ENCODE measurements at regions not wholly inside any gene's neighbourhood (a gene's known extent, or its start where the extent isn't known, plus 50 kb on each side); places are given as distances from the start of the nearest gene placed in this dataset.
A peak's percentile ranks its signal among the peaks of the same experiment; 100 is the strongest.

DNA sequence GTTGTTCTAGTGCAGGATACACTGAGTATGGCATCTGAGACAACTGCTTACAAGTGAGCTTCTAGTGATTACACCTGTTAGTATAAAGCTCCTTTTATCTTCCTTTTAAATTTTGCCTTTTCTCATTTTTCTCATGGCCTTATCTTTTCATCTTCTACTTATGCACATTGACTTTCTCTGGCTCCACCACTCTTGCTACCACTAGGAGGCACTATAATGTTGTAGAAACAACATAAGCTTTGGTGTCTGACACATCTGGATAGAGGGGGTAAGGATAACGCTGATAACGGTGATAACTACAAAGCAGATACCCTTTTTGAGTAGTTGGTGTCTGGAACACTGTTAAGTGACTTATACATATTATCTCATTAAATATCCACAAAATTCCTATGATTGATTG lies 187.4 kb upstream of the TEX13C start:
- TF ChIP-seq, protein P1, sequence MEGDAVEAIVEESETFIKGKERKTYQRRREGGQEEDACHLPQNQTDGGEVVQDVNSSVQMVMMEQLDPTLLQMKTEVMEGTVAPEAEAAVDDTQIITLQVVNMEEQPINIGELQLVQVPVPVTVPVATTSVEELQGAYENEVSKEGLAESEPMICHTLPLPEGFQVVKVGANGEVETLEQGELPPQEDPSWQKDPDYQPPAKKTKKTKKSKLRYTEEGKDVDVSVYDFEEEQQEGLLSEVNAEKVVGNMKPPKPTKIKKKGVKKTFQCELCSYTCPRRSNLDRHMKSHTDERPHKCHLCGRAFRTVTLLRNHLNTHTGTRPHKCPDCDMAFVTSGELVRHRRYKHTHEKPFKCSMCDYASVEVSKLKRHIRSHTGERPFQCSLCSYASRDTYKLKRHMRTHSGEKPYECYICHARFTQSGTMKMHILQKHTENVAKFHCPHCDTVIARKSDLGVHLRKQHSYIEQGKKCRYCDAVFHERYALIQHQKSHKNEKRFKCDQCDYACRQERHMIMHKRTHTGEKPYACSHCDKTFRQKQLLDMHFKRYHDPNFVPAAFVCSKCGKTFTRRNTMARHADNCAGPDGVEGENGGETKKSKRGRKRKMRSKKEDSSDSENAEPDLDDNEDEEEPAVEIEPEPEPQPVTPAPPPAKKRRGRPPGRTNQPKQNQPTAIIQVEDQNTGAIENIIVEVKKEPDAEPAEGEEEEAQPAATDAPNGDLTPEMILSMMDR (optimal IDR thresholded peaks at IDR 0.05 in 1 of 3, IDR thresholded peaks at IDR 0.05 in 1 of 3, conservative IDR thresholded peaks at IDR 0.05 in 1 of 3; ENCODE audit: extremely low read depth in 1 of 3, insufficient read depth in 2 of 3, low read length in 3 of 3) = peak in 2 of 3 experiments; percentile 48 to 56
- no peak for TF ChIP-seq EZH2 (IDR thresholded peaks at IDR 0.05; ENCODE audit: low read length)
